Activated naive CD8-positive, alpha-beta T cell treated with anti-CD3 and anti-CD28 coated beads, Interleukin-2, amount 50 U/mL, for 24 hours (primary cell): ENCODE measurements at regions not wholly inside any gene's neighbourhood (a gene's known extent, or its start where the extent isn't known, plus 50 kb on each side); places are given as distances from the start of the nearest gene placed in this dataset.

Experiments used
- ATAC-seq: fragments of 150-1000 bp; cut with Tn5 transposase; one replicate; pipeline ENCODE4 v1.10.0; 2021
- DNase-seq: peaks from one replicate; pipeline ENCODE4 v3.0.0; 2021
- H3K27ac Mint-ChIP-seq: one replicate; pipeline ENCODE4 v1.8.0; 2021; ENCODE audit warnings: mild to moderate bottlenecking, mixed read lengths
- H3K27me3 Mint-ChIP-seq: one replicate; pipeline ENCODE4 v1.8.0; 2021; ENCODE audit warnings: mixed read lengths
- H3K36me3 Mint-ChIP-seq: one replicate; pipeline ENCODE4 v1.8.0; 2021; ENCODE audit warnings: low read depth, mixed read lengths
- H3K4me1 Mint-ChIP-seq: one replicate; pipeline ENCODE4 v1.8.0; 2021; ENCODE audit warnings: mixed read lengths
- H3K4me3 Mint-ChIP-seq: one replicate; pipeline ENCODE4 v1.8.0; 2021; ENCODE audit warnings: mild to moderate bottlenecking, moderate library complexity, mixed read lengths
- H3K9me3 Mint-ChIP-seq: one replicate; pipeline ENCODE4 v1.8.0; 2021; ENCODE audit warnings: mixed read lengths

DNA sequence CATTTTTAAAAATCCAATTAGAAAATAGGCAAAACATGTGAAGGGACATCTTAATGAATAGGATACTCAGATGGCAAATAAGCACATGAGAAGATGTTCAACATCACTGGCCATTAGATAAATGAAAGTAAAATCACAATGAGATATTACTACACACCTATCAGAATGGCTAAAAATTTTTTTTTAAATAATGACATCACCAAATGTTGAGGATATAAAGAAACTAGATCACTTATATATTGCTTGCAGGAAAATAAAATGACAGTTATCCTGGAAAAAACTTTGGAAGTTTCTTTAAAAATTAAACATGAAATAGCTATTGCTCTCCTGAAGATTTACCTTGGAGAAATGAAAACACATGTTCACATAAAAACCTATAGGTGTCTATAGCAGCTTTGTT lies 127.8 kb downstream of the ALOX5 start:
- Mint-ChIP-seq H3K9me3 (peaks cover 4% of the 10 kb centered on the region), H3K4me1 (peaks cover 9% of the 10 kb centered on the region)
- DNase-seq, result no peak

GRCh38 chr10:45500798-45501197 lies 126.8 kb downstream of the ALOX5 start:
- no peak overlapping the region for H3K27ac Mint-ChIP-seq

More for the DNA sequence above, 127.8 kb downstream of the ALOX5 start:
- no peak overlapping the region for H3K27ac Mint-ChIP-seq
- H3K4me3 Mint-ChIP-seq, result no peak overlapping the region
- ATAC-seq, result no peak
- peaks cover 4% of the 10 kb centered on the region for H3K36me3 Mint-ChIP-seq
- no peaks in the 10 kb centered on the region for H3K27me3 Mint-ChIP-seq

DNA sequence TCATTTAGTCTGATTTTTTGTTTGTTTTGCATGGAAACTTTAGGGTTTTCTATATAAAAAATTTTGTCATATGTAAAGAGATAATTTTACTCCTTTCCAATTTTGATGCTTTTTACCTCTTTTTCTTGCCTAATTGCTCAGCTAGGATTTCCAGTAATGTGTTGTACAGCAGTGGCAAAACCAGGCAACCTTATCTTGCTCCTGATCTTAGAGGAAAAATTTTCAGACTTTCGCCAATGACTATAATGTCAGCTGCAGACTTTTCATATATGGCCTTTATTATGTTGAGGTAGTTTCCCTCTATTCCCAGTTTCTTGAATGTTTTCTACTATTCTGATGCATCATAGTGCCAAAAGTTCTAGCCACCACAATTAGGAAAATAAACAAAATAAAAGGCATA lies 126.3 kb downstream of the ALOX5 start:
- H3K4me1 Mint-ChIP-seq, result peaks cover 13% of the 10 kb centered on the region
- peaks cover 8% of the 10 kb centered on the region for H3K36me3 Mint-ChIP-seq
- no peak for DNase-seq
- H3K9me3 Mint-ChIP-seq, result peaks cover 12% of the 10 kb centered on the region
- H3K27ac Mint-ChIP-seq, result no peak overlapping the region
- H3K27me3 Mint-ChIP-seq, result no peaks in the 10 kb centered on the region
- no peak for ATAC-seq
- no peak overlapping the region for H3K4me3 Mint-ChIP-seq

More at GRCh38 chr10:45500798-45501197, 126.8 kb downstream of the ALOX5 start:
- Mint-ChIP-seq H3K4me1 (peaks cover 10% of the 10 kb centered on the region), H3K4me3 (no peak overlapping the region), H3K36me3 (peaks cover 5% of the 10 kb centered on the region), H3K27me3 (no peaks in the 10 kb centered on the region), H3K9me3 (peaks cover 7% of the 10 kb centered on the region)
- DNase-seq (no peak), ATAC-seq (no peak)

DNA sequence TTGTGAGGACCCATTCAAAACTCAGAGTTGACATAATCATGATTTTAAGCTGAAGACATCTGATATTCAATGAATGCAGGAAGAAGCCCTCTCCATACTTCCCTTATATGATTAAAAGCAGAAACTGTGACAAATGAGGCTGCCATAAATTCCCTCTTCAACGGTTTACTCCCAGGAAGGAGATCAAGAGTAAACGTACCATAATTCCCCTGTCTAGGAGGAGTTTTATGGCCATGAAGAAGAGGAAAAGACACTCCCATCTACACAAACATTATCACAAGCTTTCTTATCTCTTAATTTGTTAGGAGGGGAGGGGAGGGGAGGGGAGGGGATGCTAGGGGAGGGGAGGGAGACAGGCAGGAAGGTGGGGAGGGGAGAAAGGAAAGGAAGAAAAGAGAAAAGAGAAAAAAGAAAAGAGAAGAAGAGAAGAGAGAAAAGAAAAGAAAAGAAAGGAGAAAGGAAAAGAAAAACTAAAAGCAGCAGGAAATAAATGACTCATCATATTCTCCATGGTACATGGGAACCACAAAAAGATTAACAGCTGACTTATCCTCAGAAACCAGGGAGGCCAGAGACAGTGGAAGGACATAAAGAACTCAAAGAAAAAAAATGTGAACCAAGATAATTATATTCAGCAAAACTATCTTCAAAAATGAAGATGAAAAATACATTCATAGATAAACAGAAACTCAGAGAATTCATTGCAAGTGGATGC lies 121.6 kb downstream of the ALOX5 start:
- Mint-ChIP-seq H3K4me3 (peak overlapping the region; percentile 27), H3K27ac (no peak overlapping the region), H3K9me3 (peaks cover 20% of the 10 kb centered on the region), H3K36me3 (peaks cover 11% of the 10 kb centered on the region), H3K4me1 (peaks cover 10% of the 10 kb centered on the region), H3K27me3 (no peaks in the 10 kb centered on the region)
- ATAC-seq (no peak), DNase-seq (no peak)
